PFSK-1 (cell line): ENCODE measurements at regions not wholly inside any gene's neighbourhood (a gene's known extent, or its start where the extent isn't known, plus 50 kb on each side); places are given as distances from the start of the nearest gene placed in this dataset.

Experiments
- FOXP2 ChIP-seq: optimal IDR thresholded peaks from 2 replicates; pipeline ENCODE3; 2011; ENCODE audit warnings: borderline replicate concordance, control low read depth, inconsistent platforms; ENCODE audit not compliant: insufficient read depth; ENCODE audit errors: extremely low read length, extremely low read depth
- POLR2AphosphoS5 ChIP-seq: IDR thresholded peaks from 2 replicates; pipeline ENCODE4 v1.6.1; 2012; ENCODE audit warnings: low read depth, mild to moderate bottlenecking, control low read depth, low read length, moderate library complexity
- SIN3A ChIP-seq: IDR thresholded peaks from 2 replicates; pipeline ENCODE4 v1.6.1; 2012; ENCODE audit warnings: mild to moderate bottlenecking, low read length, moderate library complexity, borderline replicate concordance; ENCODE audit not compliant: insufficient read depth
- TAF1 ChIP-seq: IDR thresholded peaks from 2 replicates; pipeline ENCODE4 v1.6.1; 2012; ENCODE audit warnings: low read length, control low read depth, borderline replicate concordance; ENCODE audit not compliant: insufficient read depth
- TF ChIP-seq, protein P1 (sequence below), 2 experiments: IDR thresholded peaks; 2 replicates each; pipeline versions ENCODE4 v1.6.1 to v1.8.0; 2011 to 2012; ENCODE audit warnings: low read depth in 2 of 2, low read length in 2 of 2, control low read depth in 1 of 2, inconsistent platforms in 1 of 2, mild to moderate bottlenecking in 1 of 2, moderate library complexity in 1 of 2; ENCODE audit not compliant: insufficient read depth in 1 of 2

DNA sequence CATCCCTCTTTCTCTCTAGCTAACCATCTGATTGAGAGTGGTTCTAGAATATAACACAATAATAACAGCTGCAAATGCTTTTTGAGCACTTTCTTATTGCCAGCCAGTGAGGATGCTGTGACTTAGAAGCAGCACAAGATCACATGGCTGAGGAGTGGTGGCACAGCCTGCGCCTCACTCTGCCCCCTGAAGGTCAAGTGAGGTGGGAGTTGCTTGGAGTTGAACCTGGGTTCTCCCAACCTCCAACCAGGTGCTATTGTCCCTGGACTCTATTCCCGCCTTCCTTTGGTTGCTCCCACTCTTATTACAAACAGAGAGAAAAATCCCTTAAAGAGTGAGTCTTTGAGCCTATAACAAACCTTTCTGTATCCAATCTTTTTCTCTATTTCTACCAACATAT is 280.3 kb upstream of the PODXL start:
- TF ChIP-seq SIN3A (no peak), POLR2AphosphoS5 (no peak), FOXP2 (no peak), TAF1 (no peak)
- TF ChIP-seq, protein P1, sequence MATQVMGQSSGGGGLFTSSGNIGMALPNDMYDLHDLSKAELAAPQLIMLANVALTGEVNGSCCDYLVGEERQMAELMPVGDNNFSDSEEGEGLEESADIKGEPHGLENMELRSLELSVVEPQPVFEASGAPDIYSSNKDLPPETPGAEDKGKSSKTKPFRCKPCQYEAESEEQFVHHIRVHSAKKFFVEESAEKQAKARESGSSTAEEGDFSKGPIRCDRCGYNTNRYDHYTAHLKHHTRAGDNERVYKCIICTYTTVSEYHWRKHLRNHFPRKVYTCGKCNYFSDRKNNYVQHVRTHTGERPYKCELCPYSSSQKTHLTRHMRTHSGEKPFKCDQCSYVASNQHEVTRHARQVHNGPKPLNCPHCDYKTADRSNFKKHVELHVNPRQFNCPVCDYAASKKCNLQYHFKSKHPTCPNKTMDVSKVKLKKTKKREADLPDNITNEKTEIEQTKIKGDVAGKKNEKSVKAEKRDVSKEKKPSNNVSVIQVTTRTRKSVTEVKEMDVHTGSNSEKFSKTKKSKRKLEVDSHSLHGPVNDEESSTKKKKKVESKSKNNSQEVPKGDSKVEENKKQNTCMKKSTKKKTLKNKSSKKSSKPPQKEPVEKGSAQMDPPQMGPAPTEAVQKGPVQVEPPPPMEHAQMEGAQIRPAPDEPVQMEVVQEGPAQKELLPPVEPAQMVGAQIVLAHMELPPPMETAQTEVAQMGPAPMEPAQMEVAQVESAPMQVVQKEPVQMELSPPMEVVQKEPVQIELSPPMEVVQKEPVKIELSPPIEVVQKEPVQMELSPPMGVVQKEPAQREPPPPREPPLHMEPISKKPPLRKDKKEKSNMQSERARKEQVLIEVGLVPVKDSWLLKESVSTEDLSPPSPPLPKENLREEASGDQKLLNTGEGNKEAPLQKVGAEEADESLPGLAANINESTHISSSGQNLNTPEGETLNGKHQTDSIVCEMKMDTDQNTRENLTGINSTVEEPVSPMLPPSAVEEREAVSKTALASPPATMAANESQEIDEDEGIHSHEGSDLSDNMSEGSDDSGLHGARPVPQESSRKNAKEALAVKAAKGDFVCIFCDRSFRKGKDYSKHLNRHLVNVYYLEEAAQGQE (IDR thresholded peaks at IDR 0.05; ENCODE audit: insufficient read depth in 1 of 2, low read depth in 2 of 2, low read length in 2 of 2): no peak

DNA sequence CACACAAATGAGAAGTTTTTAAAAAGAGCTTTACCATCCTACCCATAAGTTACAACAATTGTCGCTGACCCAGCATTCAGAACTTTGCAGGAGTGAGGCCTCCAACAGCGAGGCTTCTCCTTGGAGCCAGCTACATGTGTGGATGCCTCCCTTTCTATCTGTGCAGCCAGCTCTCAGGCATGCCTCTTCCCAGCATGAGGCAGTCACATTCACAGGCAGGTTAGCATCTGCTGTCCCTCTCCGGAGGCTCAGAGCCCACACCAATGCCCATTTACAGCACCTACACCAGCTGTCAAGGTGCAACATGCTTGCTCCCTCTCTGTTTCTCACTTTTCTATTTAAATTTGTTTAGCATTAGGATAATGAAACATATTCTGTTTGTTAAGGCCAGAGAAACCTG is 278.7 kb upstream of the PODXL start:
- TF ChIP-seq POLR2AphosphoS5 (no peak), TAF1 (no peak), FOXP2 (no peak), SIN3A (no peak)
- TF ChIP-seq, protein P1 (IDR thresholded peaks at IDR 0.05; ENCODE audit: insufficient read depth in 1 of 2, low read depth in 2 of 2, low read length in 2 of 2): no peak

DNA sequence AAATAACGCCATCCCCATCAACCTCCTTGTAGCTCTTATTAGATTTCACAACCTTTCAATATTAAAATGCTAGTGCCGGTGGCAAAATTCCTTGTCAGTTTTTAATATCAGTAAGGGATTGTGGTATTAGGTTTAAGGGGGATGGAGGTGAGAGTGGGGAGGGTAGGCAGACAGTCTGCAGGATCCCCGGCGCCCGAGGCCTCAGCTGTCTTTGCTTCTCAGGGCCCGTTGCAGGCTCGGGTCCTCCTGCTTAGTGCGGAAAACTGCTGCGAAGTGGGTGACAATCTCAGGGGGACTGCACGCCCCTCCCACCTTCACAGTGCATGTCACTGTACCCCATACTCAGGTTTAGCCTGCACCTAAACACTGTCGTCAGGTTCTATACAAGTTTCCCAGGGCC is 274.3 kb upstream of the PODXL start:
- no peak for TF ChIP-seq TAF1
- TF ChIP-seq FOXP2: no peak
- TF ChIP-seq, protein P1 (IDR thresholded peaks at IDR 0.05; ENCODE audit: insufficient read depth in 1 of 2, low read depth in 2 of 2, low read length in 2 of 2): no peak
- no peak for TF ChIP-seq POLR2AphosphoS5
- no peak for TF ChIP-seq SIN3A

DNA sequence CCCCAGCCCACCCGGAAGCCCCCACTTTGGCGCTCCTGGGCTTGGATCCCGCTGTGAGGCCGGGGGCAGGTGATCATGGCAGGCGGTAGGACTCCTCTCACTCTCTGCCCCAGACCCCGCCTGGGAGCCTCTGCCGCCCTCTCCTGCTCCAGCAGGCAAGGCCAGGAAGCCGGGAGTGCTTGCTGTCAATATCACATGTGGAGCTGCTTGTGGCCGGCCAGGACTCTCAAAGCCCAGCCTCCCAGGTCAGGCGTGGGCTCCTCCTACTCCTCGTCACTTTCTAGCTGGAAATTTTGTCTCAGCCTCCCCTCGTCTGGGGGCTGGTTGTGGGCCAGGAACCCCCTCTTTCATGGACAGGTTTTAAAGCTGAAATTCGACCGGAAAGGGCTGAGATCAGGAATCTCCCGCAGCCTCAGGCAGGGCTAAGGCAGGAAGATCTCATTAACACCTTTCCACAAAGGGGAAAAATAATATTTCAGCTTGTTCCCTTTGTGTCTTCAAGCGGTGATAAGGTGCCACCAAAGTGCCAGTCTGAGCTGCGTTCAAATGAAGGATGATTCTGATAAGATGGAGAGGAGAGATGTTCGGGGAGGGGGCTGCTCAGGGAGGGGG is 273.6 kb upstream of the PODXL start:
- TF ChIP-seq SIN3A: no peak
- no peak for TF ChIP-seq TAF1
- TF ChIP-seq, protein P1 (IDR thresholded peaks at IDR 0.05; ENCODE audit: insufficient read depth in 1 of 2, low read depth in 2 of 2, low read length in 2 of 2): no peak
- no peak for TF ChIP-seq POLR2AphosphoS5
- no peak for TF ChIP-seq FOXP2

DNA sequence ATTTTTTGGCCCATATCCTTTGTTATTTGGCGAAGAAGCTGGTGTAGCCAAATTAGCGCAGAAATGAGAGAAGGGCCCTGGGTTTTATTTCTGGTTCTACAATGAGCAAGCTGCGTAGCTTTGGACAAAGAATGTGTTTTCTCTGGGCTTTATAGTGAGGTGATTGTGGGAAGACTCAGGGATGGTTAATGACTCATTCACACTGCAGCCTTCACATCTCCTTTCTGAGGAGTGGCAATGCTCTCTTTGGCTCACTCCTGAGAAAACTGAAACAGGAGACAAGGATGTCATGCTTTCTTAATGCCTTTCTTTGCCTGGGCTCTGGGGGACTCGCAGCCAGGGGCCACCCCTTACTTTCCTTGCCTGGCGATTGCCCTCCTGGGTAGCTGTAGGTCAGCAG is 271.0 kb upstream of the PODXL start:
- TF ChIP-seq, protein P1 (IDR thresholded peaks at IDR 0.05; ENCODE audit: insufficient read depth in 1 of 2, low read depth in 2 of 2, low read length in 2 of 2): no peak
- TF ChIP-seq POLR2AphosphoS5 (no peak), FOXP2 (no peak), TAF1 (no peak), SIN3A (no peak)
